Fibroblast of villous mesenchyme (primary cell): ENCODE measurements at regions not wholly inside any gene's neighbourhood (a gene's known extent, or its start where the extent isn't known, plus 50 kb on each side); places are given as distances from the start of the nearest gene placed in this dataset.

ENCODE experiments used
- DNase-seq: peaks from one replicate; pipeline ENCODE4 v3.0.0-alpha.2; 2010; ENCODE audit warnings: low read depth
- H3K4me3 ChIP-seq: 2 replicates; pipeline ENCODE4 v1.5.1; 2011; ENCODE audit warnings: low read depth, mild to moderate bottlenecking, low read length
- TF ChIP-seq, protein P1 (sequence below): IDR thresholded peaks from 2 replicates; pipeline ENCODE4 v1.5.1; 2012; ENCODE audit warnings: low read depth, mild to moderate bottlenecking, low read length; ENCODE audit not compliant: insufficient read depth

DNA sequence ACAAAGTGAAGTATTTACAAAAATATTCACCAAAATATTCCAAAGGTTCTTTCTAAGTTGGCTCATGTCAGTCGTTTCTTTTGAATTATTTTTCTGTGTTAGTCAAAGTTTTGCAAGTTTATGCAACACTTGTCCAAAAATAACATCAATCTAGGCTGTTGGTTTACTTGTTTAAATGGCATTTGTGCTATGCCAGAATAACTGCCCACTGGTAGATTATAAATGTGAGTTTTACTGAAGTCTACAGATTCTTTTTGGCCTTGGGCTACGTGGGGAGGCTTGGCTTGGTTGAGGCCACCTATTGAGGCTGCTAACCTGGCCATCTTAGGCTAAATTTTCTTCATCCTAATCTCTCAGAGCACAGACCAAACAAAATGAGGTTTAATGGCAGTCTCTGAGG lies 1091.9 kb upstream of the RAG2 start:
- H3K4me3 ChIP-seq: no peak overlapping the region
- TF ChIP-seq, protein P1, sequence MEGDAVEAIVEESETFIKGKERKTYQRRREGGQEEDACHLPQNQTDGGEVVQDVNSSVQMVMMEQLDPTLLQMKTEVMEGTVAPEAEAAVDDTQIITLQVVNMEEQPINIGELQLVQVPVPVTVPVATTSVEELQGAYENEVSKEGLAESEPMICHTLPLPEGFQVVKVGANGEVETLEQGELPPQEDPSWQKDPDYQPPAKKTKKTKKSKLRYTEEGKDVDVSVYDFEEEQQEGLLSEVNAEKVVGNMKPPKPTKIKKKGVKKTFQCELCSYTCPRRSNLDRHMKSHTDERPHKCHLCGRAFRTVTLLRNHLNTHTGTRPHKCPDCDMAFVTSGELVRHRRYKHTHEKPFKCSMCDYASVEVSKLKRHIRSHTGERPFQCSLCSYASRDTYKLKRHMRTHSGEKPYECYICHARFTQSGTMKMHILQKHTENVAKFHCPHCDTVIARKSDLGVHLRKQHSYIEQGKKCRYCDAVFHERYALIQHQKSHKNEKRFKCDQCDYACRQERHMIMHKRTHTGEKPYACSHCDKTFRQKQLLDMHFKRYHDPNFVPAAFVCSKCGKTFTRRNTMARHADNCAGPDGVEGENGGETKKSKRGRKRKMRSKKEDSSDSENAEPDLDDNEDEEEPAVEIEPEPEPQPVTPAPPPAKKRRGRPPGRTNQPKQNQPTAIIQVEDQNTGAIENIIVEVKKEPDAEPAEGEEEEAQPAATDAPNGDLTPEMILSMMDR: no peak
- DNase-seq: no peak

GRCh38 chr11:37688456-37688855 lies 1090.4 kb upstream of the RAG2 start:
- TF ChIP-seq, protein P1: no peak
- H3K4me3 ChIP-seq: no peak overlapping the region
- no peak for DNase-seq

DNA sequence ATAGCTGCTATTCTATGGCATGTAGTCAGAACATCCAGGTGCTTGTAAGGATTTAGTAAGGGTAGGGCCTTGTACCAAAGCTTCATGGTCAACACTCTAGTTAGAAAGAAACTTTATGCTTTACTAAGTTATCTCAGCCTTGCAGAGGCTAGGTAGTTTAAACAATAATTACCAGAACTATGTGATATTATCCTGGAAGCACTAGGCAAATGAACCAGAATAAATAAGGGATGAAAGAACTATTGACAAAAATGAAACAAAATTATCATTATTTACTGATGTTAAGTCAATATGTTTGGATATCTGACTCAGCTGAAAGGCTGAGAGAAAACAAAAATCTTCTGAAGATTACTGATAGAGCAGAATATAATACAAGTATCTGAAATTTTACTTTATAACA lies 1089.1 kb upstream of the RAG2 start:
- TF ChIP-seq, protein P1: no peak
- no peak for DNase-seq
- H3K4me3 ChIP-seq: no peak overlapping the region

DNA sequence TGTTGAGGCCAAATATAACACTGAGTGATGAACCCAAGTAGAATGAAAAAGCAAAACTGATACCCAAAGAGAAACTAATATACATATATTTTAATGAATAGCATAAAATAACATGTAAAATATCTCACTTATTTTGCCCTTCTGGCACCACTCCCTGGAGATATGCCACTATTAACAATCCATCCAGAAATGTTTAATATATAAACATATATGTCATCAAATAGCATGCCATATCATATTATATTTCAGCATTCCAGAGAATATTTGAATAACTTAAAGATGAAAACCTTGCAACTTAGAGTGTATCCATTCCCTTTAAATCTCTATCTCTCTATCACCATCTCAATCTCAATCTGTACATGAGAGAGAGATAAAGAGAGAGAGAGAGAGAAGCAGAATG lies 1073.3 kb upstream of the RAG2 start:
- TF ChIP-seq, protein P1: no peak
- no peak overlapping the region for H3K4me3 ChIP-seq
- DNase-seq: no peak

DNA sequence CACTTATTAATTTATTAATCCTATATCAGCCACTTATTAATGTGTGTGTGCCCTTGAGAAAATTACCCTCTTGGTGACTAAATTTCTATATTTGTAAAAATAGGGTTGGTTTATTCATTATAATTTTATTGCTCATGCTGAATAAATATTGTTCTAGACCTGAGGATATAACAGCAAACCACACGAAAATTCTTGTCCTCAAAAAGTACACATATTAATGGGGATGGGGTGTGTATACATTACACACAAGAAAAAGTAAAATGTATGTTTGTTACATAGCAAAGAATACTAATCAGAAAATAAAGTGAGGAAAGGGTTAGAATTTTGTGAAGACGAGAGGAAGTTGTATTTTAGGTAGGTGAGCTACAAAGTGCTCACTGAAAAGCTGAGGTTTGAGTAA lies 1068.9 kb upstream of the RAG2 start:
- DNase-seq: no peak
- no peak overlapping the region for H3K4me3 ChIP-seq
- TF ChIP-seq, protein P1: no peak

- H3K4me3 ChIP-seq: no peak overlapping the region
- DNase-seq: no peak
- TF ChIP-seq, protein P1: peak; percentile 9
Measured at GRCh38 chr11:37657645-37658044, 1059.6 kb upstream of the RAG2 start.

GRCh38 chr11:37647767-37648166 lies 1049.7 kb upstream of the RAG2 start:
- no peak overlapping the region for H3K4me3 ChIP-seq
- TF ChIP-seq, protein P1: no peak
- DNase-seq: no peak
